GM12892 (cell line): ENCODE measurements at regions not wholly inside any gene's neighbourhood (a gene's known extent, or its start where the extent isn't known, plus 50 kb on each side); places are given as distances from the start of the nearest gene placed in this dataset.

Experiments used
- POLR2A ChIP-seq: IDR thresholded peaks from 2 replicates; pipeline ENCODE4 v1.6.1; 2011; ENCODE audit warnings: low read depth, low read length, control low read depth
- POLR2AphosphoS5 ChIP-seq: IDR thresholded peaks from 2 replicates; pipeline ENCODE4 v1.6.1; 2011; ENCODE audit warnings: low read depth, low read length, control low read depth

DNA sequence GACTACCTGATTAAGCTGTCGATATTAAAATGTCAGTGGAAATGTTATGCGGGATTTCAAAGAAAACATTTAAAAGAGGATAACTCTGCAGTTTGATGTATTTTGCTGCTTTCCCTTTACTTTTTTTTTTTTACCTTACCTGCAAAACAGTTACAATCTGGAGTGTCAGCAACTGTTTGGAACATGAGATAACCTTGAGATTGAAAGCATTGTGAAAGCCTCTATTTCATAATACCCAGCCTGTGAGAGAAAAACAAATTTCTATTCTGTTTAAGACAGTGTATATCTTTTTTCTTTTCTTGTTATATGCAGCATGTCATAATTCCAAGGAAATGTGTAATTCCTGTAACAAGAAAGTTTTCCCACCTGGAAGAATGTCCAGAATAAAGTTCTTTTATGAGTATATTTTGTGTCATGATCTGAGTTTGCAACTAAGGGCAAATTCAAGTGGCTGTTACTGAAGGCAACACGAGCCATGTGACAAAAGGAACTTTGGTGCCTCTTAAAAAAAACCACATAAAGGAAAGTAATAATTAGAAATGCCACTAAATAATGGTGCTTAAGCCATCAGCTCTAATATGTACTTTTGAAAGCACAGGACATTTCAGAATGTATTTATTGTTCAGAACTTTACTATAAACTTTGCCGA is 297.0 kb upstream of the DSEL start:
- TF ChIP-seq POLR2AphosphoS5, result no peak
- TF ChIP-seq POLR2A, result no peak
